ENCODE measurements at regions not wholly inside any gene's neighbourhood (a gene's known extent, or its start where the extent isn't known, plus 50 kb on each side); places are given as distances from the start of the nearest gene placed in this dataset.

DNA sequence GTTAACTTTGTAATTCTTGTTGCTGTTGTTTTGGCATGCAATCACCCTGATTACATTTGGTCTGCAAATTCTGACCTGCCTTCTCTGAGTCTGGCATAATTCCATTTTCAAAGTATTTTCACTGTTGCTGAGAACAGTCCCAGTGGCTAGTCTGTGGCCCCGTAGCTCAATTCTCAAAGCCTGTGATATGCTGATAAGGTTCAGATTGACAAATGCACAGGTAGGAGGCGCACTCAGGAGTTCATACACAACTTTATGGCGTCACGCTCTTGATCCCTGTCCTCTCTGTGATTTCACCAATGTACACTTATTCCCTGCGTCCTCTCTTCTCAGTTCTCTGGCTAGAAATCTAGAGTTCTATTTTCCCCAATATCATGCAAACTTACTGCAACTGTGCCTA is 376.6 kb upstream of the SLCO3A1 start:
- no peaks in the 10 kb centered on the region for H3K27me3 ChIP-seq (ENCODE audit: control insufficient read depth, insufficient read depth, low read length)
- H3K4me1 ChIP-seq (ENCODE audit: control insufficient read depth, insufficient read depth, low read length): no peaks in the 10 kb centered on the region
- H3K9ac ChIP-seq (ENCODE audit: low read depth, low read length): no peak overlapping the region
- no peak overlapping the region for H3K4me3 ChIP-seq (ENCODE audit: low read length)
- H3K4me2 ChIP-seq (ENCODE audit: low read length): no peak overlapping the region
- H3K9me3 ChIP-seq (replicated peaks; ENCODE audit: low read length): no peaks in the 10 kb centered on the region
- H3K36me3 ChIP-seq (ENCODE audit: insufficient read depth, low read length): no peaks in the 10 kb centered on the region

- H3K4me1 ChIP-seq (ENCODE audit: control insufficient read depth, insufficient read depth, low read length): no peaks in the 10 kb centered on the region
- H3K9me3 ChIP-seq (replicated peaks; ENCODE audit: low read length): no peaks in the 10 kb centered on the region
- no peak overlapping the region for H3K4me3 ChIP-seq (ENCODE audit: low read length)
- H3K27me3 ChIP-seq (ENCODE audit: control insufficient read depth, insufficient read depth, low read length): no peaks in the 10 kb centered on the region
- no peaks in the 10 kb centered on the region for H3K36me3 ChIP-seq (ENCODE audit: insufficient read depth, low read length)
- no peak overlapping the region for H3K9ac ChIP-seq (ENCODE audit: low read depth, low read length)
- no peak overlapping the region for H3K4me2 ChIP-seq (ENCODE audit: low read length)
Measured at GRCh38 chr15:91478717-91479191, 374.8 kb upstream of the SLCO3A1 start.

DNA sequence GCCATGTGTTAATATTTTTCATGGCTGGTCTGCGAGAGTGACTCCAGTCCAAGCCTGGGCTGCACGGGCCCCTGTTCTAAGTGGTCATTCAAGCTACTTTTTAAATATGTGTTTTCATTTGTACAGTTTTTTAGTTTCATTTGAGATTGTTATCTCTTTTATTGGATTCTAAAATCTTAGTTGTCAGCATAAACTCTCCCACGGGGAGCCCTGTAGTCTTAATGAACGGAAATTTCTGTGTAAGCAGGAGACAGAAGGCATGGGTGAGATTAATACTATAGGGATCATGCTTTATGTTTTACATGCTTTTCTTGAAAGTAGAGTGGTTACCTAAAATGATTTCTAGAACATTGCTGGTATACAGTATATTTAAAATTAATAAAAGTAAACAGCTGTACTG is 373.1 kb upstream of the SLCO3A1 start:
- no peaks in the 10 kb centered on the region for H3K27me3 ChIP-seq (ENCODE audit: control insufficient read depth, insufficient read depth, low read length)
- no peaks in the 10 kb centered on the region for H3K4me1 ChIP-seq (ENCODE audit: control insufficient read depth, insufficient read depth, low read length)

DNA sequence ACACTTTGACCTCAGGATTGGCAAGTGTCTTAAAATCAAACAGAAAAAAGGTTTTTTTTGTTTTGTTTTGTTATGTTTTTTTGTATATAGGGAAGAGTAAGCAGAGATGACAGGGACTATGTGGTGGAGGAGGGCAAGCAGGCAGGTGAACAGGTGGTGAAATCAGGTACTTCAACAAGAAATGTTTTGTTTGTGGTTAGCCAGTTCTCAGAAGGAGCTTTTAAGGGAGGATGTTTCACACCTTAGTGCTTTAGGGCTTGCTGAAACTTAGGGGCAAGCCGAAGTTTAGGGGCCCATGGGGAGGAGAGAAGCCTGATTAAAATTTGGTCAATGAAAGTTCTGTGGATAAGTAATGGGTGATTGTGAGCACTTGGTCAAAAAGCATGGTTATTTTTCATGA is 370.7 kb upstream of the SLCO3A1 start:
- H3K4me3 ChIP-seq (ENCODE audit: low read length): no peak overlapping the region
- H3K4me1 ChIP-seq (ENCODE audit: control insufficient read depth, insufficient read depth, low read length): no peaks in the 10 kb centered on the region
- no peaks in the 10 kb centered on the region for H3K27me3 ChIP-seq (ENCODE audit: control insufficient read depth, insufficient read depth, low read length)
- no peak overlapping the region for H3K9ac ChIP-seq (ENCODE audit: low read depth, low read length)
- H3K4me2 ChIP-seq (ENCODE audit: low read length): no peak overlapping the region
- no peaks in the 10 kb centered on the region for H3K36me3 ChIP-seq (ENCODE audit: insufficient read depth, low read length)
- H3K9me3 ChIP-seq (replicated peaks; ENCODE audit: low read length): no peaks in the 10 kb centered on the region

More for the DNA sequence above, 373.1 kb upstream of the SLCO3A1 start:
- Histone ChIP-seq H3K9ac (ENCODE audit: low read depth, low read length) (no peak overlapping the region), H3K9me3 (replicated peaks; ENCODE audit: low read length) (no peaks in the 10 kb centered on the region), H3K36me3 (ENCODE audit: insufficient read depth, low read length) (no peaks in the 10 kb centered on the region), H3K4me3 (ENCODE audit: low read length) (no peak overlapping the region), H3K4me2 (ENCODE audit: low read length) (no peak overlapping the region)

- no peak overlapping the region for H3K9ac ChIP-seq (ENCODE audit: low read depth, low read length)
- no peaks in the 10 kb centered on the region for H3K4me1 ChIP-seq (ENCODE audit: control insufficient read depth, insufficient read depth, low read length)
- no peaks in the 10 kb centered on the region for H3K36me3 ChIP-seq (ENCODE audit: insufficient read depth, low read length)
- no peak overlapping the region for H3K4me2 ChIP-seq (ENCODE audit: low read length)
- no peaks in the 10 kb centered on the region for H3K27me3 ChIP-seq (ENCODE audit: control insufficient read depth, insufficient read depth, low read length)
- no peaks in the 10 kb centered on the region for H3K9me3 ChIP-seq (replicated peaks; ENCODE audit: low read length)
- no peak overlapping the region for H3K4me3 ChIP-seq (ENCODE audit: low read length)
Measured at GRCh38 chr15:91484141-91484540, 369.4 kb upstream of the SLCO3A1 start.

DNA sequence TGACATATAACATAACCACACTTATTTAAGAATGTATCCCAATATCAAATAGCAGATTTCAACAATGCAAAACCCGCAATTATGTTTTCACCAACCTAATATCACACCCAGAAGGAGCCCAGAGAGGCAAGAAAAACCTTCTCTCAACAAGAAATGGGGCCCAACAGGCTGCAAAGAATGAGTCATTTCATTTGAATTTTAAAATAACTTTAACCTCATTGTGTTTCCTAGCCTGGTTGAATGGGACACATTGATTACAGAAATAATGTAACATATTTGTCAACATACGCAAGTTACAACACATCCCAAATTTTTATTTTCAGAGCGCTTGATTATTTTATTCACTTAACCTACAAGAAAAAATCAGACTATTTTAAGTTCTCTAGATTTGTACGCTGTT is 365.1 kb upstream of the SLCO3A1 start:
- Histone ChIP-seq H3K27me3 (ENCODE audit: control insufficient read depth, insufficient read depth, low read length) (no peaks in the 10 kb centered on the region), H3K9ac (ENCODE audit: low read depth, low read length) (no peak overlapping the region), H3K4me2 (ENCODE audit: low read length) (no peak overlapping the region), H3K4me3 (ENCODE audit: low read length) (no peak overlapping the region), H3K36me3 (ENCODE audit: insufficient read depth, low read length) (no peaks in the 10 kb centered on the region), H3K4me1 (ENCODE audit: control insufficient read depth, insufficient read depth, low read length) (no peaks in the 10 kb centered on the region), H3K9me3 (replicated peaks; ENCODE audit: low read length) (no peaks in the 10 kb centered on the region)

- Histone ChIP-seq H3K4me3 (ENCODE audit: low read length) (no peak overlapping the region), H3K9ac (ENCODE audit: low read depth, low read length) (no peak overlapping the region), H3K9me3 (replicated peaks; ENCODE audit: low read length) (no peaks in the 10 kb centered on the region)
Measured at GRCh38 chr15:91490211-91490610, 363.3 kb upstream of the SLCO3A1 start.

DNA sequence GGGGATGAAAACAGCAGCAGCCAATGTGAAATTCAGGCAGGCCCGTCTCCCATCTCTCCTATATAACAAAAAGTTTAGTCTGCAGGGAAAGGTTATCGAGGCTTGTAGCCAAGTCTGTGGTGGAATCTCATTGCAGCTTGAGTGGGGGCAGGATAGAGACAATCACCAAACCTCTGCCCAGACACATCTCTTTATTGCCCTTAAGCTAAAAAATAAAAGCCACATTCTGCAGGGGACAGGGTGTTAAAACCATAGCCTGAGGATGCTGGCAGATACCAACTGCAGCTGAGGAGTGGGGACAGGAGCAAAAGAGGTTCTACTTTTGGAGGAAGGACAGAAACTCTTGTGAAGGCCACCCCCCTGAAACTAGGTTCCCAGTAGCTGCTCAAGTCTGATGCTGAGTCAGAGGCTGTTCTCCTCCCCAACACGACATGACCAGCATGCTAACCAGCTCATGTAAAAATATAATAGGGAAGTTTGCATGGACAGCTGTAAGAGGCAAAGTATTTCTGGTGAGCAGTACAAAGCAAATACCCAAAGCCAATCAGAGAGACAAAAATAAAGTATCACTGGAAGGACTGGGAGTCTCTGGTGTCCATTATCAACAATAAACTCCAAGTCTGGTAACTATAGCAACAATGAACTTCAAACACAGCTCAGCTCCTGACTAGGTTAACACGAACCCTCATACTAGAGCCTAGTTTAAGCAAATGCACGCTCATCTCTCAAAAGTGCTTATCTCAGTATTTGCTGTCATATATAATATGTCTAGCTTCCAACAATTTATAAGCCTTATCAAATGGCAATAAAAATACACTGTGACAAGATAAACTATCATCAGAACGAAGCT is 362.2 kb upstream of the SLCO3A1 start:
- no peak overlapping the region for H3K4me3 ChIP-seq (ENCODE audit: low read length)
- no peaks in the 10 kb centered on the region for H3K4me1 ChIP-seq (ENCODE audit: control insufficient read depth, insufficient read depth, low read length)
- no peaks in the 10 kb centered on the region for H3K27me3 ChIP-seq (ENCODE audit: control insufficient read depth, insufficient read depth, low read length)
- no peak overlapping the region for H3K4me2 ChIP-seq (ENCODE audit: low read length)
- no peak overlapping the region for H3K9ac ChIP-seq (ENCODE audit: low read depth, low read length)
- no peaks in the 10 kb centered on the region for H3K9me3 ChIP-seq (replicated peaks; ENCODE audit: low read length)
- no peaks in the 10 kb centered on the region for H3K36me3 ChIP-seq (ENCODE audit: insufficient read depth, low read length)

More at GRCh38 chr15:91490211-91490610, 363.3 kb upstream of the SLCO3A1 start:
- no peaks in the 10 kb centered on the region for H3K4me1 ChIP-seq (ENCODE audit: control insufficient read depth, insufficient read depth, low read length)
- no peaks in the 10 kb centered on the region for H3K27me3 ChIP-seq (ENCODE audit: control insufficient read depth, insufficient read depth, low read length)
- no peak overlapping the region for H3K4me2 ChIP-seq (ENCODE audit: low read length)
- H3K36me3 ChIP-seq (ENCODE audit: insufficient read depth, low read length): no peaks in the 10 kb centered on the region

DNA sequence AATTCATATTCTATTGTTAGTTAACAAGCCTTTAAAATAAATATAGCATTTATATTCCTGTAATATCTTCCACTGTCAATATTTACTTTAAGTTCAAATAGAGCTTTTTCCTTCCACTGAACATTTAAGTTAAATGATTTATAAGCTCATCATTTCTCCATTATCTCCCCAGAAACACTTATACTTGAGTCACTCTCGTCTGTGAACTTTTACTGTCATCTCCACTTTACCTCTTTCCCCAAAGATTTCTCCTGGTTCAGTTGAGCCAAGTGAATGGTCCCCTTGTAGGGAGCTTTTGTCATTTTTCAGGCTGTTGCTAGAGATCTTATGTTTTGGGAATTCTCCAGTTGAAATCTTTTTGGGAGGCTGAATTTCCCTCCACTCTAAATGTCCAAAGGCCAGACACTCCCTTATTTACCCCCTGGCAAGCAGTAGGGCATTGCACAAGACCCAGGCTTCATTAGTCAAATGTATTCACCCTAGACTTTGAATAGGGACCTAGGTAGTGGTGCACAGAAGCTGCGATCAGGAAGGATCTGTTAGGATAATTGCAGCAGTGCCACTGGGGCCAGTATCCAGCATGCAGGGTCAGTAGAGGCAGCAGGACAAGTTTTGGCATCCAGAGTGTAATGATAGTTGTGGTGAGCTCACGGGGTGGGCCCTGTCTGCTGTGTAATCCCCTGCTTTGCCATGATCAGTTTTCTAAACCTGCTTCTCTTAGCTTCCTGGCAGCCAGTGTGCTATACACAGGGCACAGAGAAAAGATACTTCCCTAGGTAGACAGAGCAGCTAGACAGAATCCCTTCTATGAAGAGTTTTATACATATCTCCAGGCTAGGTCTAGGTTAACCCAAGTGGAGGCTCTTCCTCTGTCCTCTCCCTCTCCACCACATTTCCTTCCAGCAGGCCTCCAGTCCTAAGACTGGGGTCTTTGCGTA is 356.5 kb upstream of the SLCO3A1 start:
- Histone ChIP-seq H3K4me2 (ENCODE audit: low read length) (no peak overlapping the region), H3K9ac (ENCODE audit: low read depth, low read length) (no peak overlapping the region), H3K9me3 (replicated peaks; ENCODE audit: low read length) (no peaks in the 10 kb centered on the region), H3K4me3 (ENCODE audit: low read length) (no peak overlapping the region), H3K36me3 (ENCODE audit: insufficient read depth, low read length) (no peaks in the 10 kb centered on the region), H3K27me3 (ENCODE audit: control insufficient read depth, insufficient read depth, low read length) (no peaks in the 10 kb centered on the region), H3K4me1 (ENCODE audit: control insufficient read depth, insufficient read depth, low read length) (no peaks in the 10 kb centered on the region)

DNA sequence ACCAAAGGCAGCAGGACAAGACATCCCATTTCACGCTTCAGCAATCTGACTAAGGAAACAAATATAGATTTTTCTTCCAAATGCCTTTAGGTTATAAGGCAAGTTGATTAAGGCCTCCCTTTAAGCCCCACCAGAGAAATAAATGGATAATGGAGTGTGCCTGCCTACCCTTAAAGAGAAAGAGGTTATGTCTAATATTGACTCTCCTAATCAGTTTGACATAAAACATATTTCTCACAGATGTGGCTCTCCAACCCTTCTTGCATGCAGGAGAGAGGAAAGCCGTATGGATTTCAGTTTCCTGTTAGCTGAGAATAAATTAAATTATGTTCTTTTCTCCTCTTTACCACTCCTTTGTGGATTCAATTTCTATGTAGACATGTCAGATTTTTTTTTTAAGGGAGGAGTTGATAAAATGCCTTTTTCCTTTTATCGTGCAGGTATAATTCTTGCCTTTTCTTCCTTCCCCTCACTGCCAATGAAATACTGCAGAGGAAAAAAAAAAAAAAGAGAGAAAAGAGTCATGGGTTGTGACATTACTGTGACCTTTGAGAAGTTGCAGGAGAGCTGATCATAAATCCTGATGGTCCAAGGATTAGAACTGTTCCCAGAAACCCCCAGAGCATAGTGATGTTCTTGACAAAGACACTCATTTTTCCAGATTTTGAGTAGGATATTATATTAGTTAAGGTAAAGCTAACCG is 355.3 kb upstream of the SLCO3A1 start:
- no peak overlapping the region for H3K4me3 ChIP-seq (ENCODE audit: low read length)
- no peaks in the 10 kb centered on the region for H3K36me3 ChIP-seq (ENCODE audit: insufficient read depth, low read length)
- no peaks in the 10 kb centered on the region for H3K27me3 ChIP-seq (ENCODE audit: control insufficient read depth, insufficient read depth, low read length)
- no peaks in the 10 kb centered on the region for H3K4me1 ChIP-seq (ENCODE audit: control insufficient read depth, insufficient read depth, low read length)
- no peak overlapping the region for H3K4me2 ChIP-seq (ENCODE audit: low read length)
- H3K9ac ChIP-seq (ENCODE audit: low read depth, low read length): no peak overlapping the region
- H3K9me3 ChIP-seq (replicated peaks; ENCODE audit: low read length): no peaks in the 10 kb centered on the region

DNA sequence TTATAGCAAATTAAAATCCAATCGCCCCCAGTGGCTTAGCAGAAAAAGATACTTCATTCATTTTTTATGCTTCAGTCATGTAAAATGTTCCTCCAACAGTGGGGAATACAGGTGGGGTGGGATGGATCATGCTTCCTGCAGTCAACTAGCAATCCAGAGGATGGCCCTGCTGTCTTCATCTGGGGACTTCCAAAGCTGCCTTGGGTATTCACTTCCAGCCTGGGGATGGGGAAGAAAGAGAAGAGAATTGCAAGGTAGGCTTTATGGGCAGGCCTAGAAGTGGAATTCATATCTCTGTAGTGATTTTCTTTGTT is 354.8 kb upstream of the SLCO3A1 start:
- Histone ChIP-seq H3K27me3 (ENCODE audit: control insufficient read depth, insufficient read depth, low read length) (no peaks in the 10 kb centered on the region), H3K4me2 (ENCODE audit: low read length) (no peak overlapping the region), H3K4me1 (ENCODE audit: control insufficient read depth, insufficient read depth, low read length) (no peaks in the 10 kb centered on the region), H3K9me3 (replicated peaks; ENCODE audit: low read length) (no peaks in the 10 kb centered on the region), H3K36me3 (ENCODE audit: insufficient read depth, low read length) (no peaks in the 10 kb centered on the region), H3K4me3 (ENCODE audit: low read length) (no peak overlapping the region), H3K9ac (ENCODE audit: low read depth, low read length) (no peak overlapping the region)

Measured in skeletal muscle satellite cell (primary cell).